HepG2 (cell line): ENCODE measurements at regions not wholly inside any gene's neighbourhood (a gene's known extent, or its start where the extent isn't known, plus 50 kb on each side); places are given as distances from the start of the nearest gene placed in this dataset.

Experiments
- POLR2A ChIP-seq, 2 experiments: IDR thresholded peaks; 2 replicates each; pipeline ENCODE4 v1.6.1; 2011; ENCODE audit warnings: low read depth in 2 of 2, low read length in 2 of 2, mild to moderate bottlenecking in 1 of 2, moderate library complexity in 1 of 2; ENCODE audit not compliant: insufficient read depth in 1 of 2
- SUZ12 ChIP-seq: fragments of 150-350 bp; IDR thresholded peaks from 2 replicates; pipeline ENCODE4 v1.6.1; 2014; ENCODE audit warnings: low read depth, low read length
- ZNF501 ChIP-seq: sonication (generic); formaldehyde crosslinking; IDR thresholded peaks from 2 replicates; pipeline ENCODE4 v1.5.1; 2020; ENCODE audit warnings: mild to moderate bottlenecking, moderate library complexity, missing genetic modification reagents
- TF ChIP-seq, protein P1 (sequence below): sonication (generic); formaldehyde crosslinking; IDR thresholded peaks from 2 replicates; pipeline ENCODE4 v1.5.0; 2020; ENCODE audit warnings: mild to moderate bottlenecking, missing genetic modification reagents, moderate library complexity
- TF ChIP-seq, protein P2 (sequence below): sonication (generic); formaldehyde crosslinking; IDR thresholded peaks from 2 replicates; pipeline ENCODE4 v1.4.0; 2020; ENCODE audit warnings: missing genetic modification reagents, mild to moderate bottlenecking, borderline replicate concordance
- TF ChIP-seq, protein P3 (sequence below): sonication (generic); formaldehyde crosslinking; IDR thresholded peaks from 2 replicates; pipeline ENCODE4 v1.5.1; 2020; ENCODE audit warnings: mild to moderate bottlenecking, missing genetic modification reagents

DNA sequence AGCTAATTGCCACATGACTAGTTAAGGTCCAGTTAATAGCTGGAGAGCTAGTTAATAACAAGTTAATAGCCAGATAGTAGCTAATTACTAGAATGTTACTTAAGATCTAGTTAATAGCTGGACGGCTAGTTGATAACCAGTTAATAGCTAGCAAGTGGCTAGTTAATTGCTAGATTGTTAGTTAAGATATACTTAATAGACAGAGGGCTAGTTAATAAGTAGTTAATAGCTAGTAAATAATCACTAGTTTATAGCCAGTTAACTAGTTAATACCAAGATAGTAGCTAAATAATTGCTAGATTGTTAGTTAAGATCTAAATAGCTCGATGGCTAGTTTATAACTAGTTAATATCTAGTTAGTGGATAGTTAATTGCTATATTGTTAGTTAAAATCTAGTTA, 632.6 kb upstream of the CT83 start:
- TF ChIP-seq, protein P1, sequence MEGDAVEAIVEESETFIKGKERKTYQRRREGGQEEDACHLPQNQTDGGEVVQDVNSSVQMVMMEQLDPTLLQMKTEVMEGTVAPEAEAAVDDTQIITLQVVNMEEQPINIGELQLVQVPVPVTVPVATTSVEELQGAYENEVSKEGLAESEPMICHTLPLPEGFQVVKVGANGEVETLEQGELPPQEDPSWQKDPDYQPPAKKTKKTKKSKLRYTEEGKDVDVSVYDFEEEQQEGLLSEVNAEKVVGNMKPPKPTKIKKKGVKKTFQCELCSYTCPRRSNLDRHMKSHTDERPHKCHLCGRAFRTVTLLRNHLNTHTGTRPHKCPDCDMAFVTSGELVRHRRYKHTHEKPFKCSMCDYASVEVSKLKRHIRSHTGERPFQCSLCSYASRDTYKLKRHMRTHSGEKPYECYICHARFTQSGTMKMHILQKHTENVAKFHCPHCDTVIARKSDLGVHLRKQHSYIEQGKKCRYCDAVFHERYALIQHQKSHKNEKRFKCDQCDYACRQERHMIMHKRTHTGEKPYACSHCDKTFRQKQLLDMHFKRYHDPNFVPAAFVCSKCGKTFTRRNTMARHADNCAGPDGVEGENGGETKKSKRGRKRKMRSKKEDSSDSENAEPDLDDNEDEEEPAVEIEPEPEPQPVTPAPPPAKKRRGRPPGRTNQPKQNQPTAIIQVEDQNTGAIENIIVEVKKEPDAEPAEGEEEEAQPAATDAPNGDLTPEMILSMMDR (CRISPR knock-in tag) = no peak
- TF ChIP-seq, protein P2, sequence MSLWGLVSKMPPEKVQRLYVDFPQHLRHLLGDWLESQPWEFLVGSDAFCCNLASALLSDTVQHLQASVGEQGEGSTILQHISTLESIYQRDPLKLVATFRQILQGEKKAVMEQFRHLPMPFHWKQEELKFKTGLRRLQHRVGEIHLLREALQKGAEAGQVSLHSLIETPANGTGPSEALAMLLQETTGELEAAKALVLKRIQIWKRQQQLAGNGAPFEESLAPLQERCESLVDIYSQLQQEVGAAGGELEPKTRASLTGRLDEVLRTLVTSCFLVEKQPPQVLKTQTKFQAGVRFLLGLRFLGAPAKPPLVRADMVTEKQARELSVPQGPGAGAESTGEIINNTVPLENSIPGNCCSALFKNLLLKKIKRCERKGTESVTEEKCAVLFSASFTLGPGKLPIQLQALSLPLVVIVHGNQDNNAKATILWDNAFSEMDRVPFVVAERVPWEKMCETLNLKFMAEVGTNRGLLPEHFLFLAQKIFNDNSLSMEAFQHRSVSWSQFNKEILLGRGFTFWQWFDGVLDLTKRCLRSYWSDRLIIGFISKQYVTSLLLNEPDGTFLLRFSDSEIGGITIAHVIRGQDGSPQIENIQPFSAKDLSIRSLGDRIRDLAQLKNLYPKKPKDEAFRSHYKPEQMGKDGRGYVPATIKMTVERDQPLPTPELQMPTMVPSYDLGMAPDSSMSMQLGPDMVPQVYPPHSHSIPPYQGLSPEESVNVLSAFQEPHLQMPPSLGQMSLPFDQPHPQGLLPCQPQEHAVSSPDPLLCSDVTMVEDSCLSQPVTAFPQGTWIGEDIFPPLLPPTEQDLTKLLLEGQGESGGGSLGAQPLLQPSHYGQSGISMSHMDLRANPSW (CRISPR knock-in tag) = no peak
- TF ChIP-seq ZNF501 (CRISPR knock-in tag) (no peak), POLR2A (IDR thresholded peaks at IDR 0.05; ENCODE audit: insufficient read depth in 1 of 2, low read depth in 2 of 2, low read length in 2 of 2) (no peak), SUZ12 (no peak)
- TF ChIP-seq, protein P3, sequence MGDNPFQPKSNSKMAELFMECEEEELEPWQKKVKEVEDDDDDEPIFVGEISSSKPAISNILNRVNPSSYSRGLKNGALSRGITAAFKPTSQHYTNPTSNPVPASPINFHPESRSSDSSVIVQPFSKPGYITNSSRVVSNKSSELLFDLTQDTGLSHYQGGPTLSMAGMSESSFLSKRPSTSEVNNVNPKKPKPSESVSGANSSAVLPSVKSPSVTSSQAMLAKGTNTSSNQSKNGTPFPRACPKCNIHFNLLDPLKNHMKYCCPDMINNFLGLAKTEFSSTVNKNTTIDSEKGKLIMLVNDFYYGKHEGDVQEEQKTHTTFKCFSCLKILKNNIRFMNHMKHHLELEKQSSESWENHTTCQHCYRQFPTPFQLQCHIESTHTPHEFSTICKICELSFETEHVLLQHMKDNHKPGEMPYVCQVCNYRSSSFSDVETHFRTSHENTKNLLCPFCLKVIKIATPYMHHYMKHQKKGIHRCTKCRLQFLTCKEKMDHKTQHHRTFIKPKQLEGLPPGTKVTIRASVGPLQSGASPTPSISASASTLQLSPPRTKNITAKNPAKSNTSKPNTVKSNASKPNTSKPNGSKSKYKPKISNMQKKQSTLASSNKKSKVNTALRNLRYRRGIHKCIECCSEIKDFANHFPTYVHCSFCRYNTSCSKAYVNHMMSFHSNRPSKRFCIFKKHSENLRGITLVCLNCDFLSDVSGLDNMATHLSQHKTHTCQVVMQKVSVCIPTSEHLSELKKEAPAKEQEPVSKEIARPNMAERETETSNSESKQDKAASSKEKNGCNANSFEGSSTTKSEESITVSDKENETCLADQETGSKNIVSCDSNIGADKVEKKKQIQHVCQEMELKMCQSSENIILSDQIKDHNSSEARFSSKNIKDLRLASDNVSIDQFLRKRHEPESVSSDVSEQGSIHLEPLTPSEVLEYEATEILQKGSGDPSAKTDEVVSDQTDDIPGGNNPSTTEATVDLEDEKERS (CRISPR knock-in tag) = no peak
